Testis (tissue), 2 donors: ENCODE measurements at regions not wholly inside any gene's neighbourhood (a gene's known extent, or its start where the extent isn't known, plus 50 kb on each side); places are given as distances from the start of the nearest gene placed in this dataset.

Experiments used
- CTCF ChIP-seq, 3 experiments: fragments of 450-650 bp in 2 of 3; fragments of 200-600 bp in 1 of 3; sonication (generic) in 1 of 3; IDR thresholded peaks; one replicate each; pipeline ENCODE4 v1.5.1; 2016 to 2019; ENCODE audit warnings: antibody characterized with exemption in 3 of 3, mild to moderate bottlenecking in 2 of 3, moderate library complexity in 1 of 3
- POLR2A ChIP-seq: fragments of 450-650 bp; IDR thresholded peaks from one replicate; pipeline ENCODE4 v1.6.1; 2017; ENCODE audit warnings: antibody characterized with exemption, mild to moderate bottlenecking, moderate library complexity

GRCh38 chr3:110267304-110267845 is 804.2 kb upstream of the NECTIN3 start:
- TF ChIP-seq CTCF (IDR thresholded peaks at IDR 0.05), result no peak
- TF ChIP-seq POLR2A, result no peak
